Choroid plexus epithelial cell (primary cell): ENCODE measurements at regions not wholly inside any gene's neighbourhood (a gene's known extent, or its start where the extent isn't known, plus 50 kb on each side); places are given as distances from the start of the nearest gene placed in this dataset.

Source experiments
- DNase-seq: peaks from one replicate; pipeline ENCODE4 v3.0.0-alpha.2; 2010; ENCODE audit warnings: low read depth
- H3K4me3 ChIP-seq: 2 replicates; pipeline ENCODE4 v1.5.1; 2011; ENCODE audit warnings: low read depth, mild to moderate bottlenecking, control low read depth, low read length, moderate library complexity
- CTCF ChIP-seq: conservative IDR thresholded peaks from 2 replicates; pipeline ENCODE4 v1.5.1; 2011; ENCODE audit warnings: low read depth, mild to moderate bottlenecking, control low read depth, inconsistent platforms, low read length, moderate library complexity

- no peak for TF ChIP-seq CTCF
- DNase-seq: no peak
- no peak overlapping the region for H3K4me3 ChIP-seq
These were observed 53.0 kb upstream of the FZD10 start for GRCh38 chr12:130109062-130109945.

- no peak overlapping the region for H3K4me3 ChIP-seq
- no peak for TF ChIP-seq CTCF
- DNase-seq: no peak
These were observed 51.4 kb upstream of the FZD10 start for GRCh38 chr12:130110914-130111313.

- no peak for DNase-seq
- no peak for TF ChIP-seq CTCF
- no peak overlapping the region for H3K4me3 ChIP-seq
These were observed 50.2 kb upstream of the FZD10 start for GRCh38 chr12:130111965-130112496.
